Left hindlimb (tissue), 1 donor: ENCODE measurements at regions not wholly inside any gene's neighbourhood (a gene's known extent, or its start where the extent isn't known, plus 50 kb on each side); places are given as distances from the start of the nearest gene placed in this dataset.

Experiments
- DNase-seq: peaks from one replicate; pipeline ENCODE4 v3.0.0-alpha.2; 2018

- no peak for DNase-seq
These were observed 91.3 kb upstream of the FAM171A1 start for GRCh38 chr10:15462253-15462897.

- no peak for DNase-seq
These were observed 90.4 kb upstream of the FAM171A1 start for GRCh38 chr10:15461353-15462108.

GRCh38 chr10:15460661-15461060 is 89.6 kb upstream of the FAM171A1 start:
- DNase-seq: no peak

- DNase-seq: no peak
These were observed 88.1 kb upstream of the FAM171A1 start for GRCh38 chr10:15459218-15459617.

GRCh38 chr10:15457382-15457781 is 86.3 kb upstream of the FAM171A1 start:
- DNase-seq: no peak

GRCh38 chr10:15455456-15455855 is 84.4 kb upstream of the FAM171A1 start:
- DNase-seq: no peak

- no peak for DNase-seq
These were observed 82.8 kb upstream of the FAM171A1 start for GRCh38 chr10:15453926-15454325.

- no peak for DNase-seq
These were observed 82.4 kb upstream of the FAM171A1 start for GRCh38 chr10:15453457-15453856.

- no peak for DNase-seq
These were observed 81.5 kb upstream of the FAM171A1 start for GRCh38 chr10:15452545-15452944.

GRCh38 chr10:15451137-15452094 is 80.3 kb upstream of the FAM171A1 start:
- no peak for DNase-seq

- DNase-seq: no peak
These were observed 77.5 kb upstream of the FAM171A1 start for GRCh38 chr10:15448598-15448997.

- DNase-seq: no peak
These were observed 73.9 kb upstream of the FAM171A1 start for GRCh38 chr10:15445006-15445390.

- no peak for DNase-seq
These were observed 73.3 kb upstream of the FAM171A1 start for GRCh38 chr10:15444105-15445005.

GRCh38 chr10:15442056-15442455 is 71.0 kb upstream of the FAM171A1 start:
- DNase-seq: no peak

- DNase-seq: no peak
These were observed 69.2 kb upstream of the FAM171A1 start for GRCh38 chr10:15440204-15440711.

- peak; percentile 56 for DNase-seq
These were observed 68.3 kb upstream of the FAM171A1 start for GRCh38 chr10:15439341-15439842.

GRCh38 chr10:15436696-15437095 is 65.6 kb upstream of the FAM171A1 start:
- no peak for DNase-seq

- DNase-seq: no peak
These were observed 62.9 kb upstream of the FAM171A1 start for GRCh38 chr10:15433850-15434537.

- DNase-seq: no peak
These were observed 61.2 kb upstream of the FAM171A1 start for GRCh38 chr10:15432266-15432665.

GRCh38 chr10:15430969-15431771 is 60.1 kb upstream of the FAM171A1 start:
- DNase-seq: no peak
